ENCODE measurements at regions not wholly inside any gene's neighbourhood (a gene's known extent, or its start where the extent isn't known, plus 50 kb on each side); places are given as distances from the start of the nearest gene placed in this dataset.

- Histone ChIP-seq H3K27ac (no peak overlapping the region), H3K4me3 (no peak overlapping the region), H3K9me3 (peaks cover 0 to 5% (median 0%) of the 10 kb centered on the region in 11 donors), H3K36me3 (no peaks in the 10 kb centered on the region), H3K4me1 (no peaks in the 10 kb centered on the region), H3K27me3 (no peaks in the 10 kb centered on the region)
- ATAC-seq (no peak), DNase-seq (no peak)
- intact Hi-C loops (cut with DNase I): no loop called here
- 70 to 71% methylated on average over 3 of the region's 3 CpGs for WGBS, 2 donors
- no peak for TF ChIP-seq CTCF (IDR thresholded peaks at IDR 0.05)
Observed at GRCh38 chr2:126446106-126446695, 209.8 kb upstream of the GYPC start.

DNA sequence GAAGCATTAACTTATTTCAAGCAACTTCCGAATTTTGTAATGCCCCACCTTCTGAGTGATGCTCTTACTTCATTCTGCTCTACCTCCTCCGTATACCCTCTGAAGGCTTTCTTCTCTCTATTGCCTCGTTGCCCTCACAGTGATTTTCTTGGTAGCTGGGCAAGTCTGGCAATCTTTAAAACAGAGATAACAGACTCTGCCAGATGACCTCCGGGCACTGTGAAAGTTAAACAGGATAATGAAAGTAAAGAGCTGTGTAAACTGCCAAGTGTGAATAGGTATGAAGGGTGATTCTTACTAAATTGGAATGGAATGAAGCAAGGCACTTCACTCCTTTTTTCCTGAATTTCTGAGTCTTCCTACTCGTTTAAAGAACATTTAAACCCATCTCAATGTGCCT, 207.3 kb upstream of the GYPC start:
- Histone ChIP-seq H3K4me1 (no peaks in the 10 kb centered on the region), H3K27ac (no peak overlapping the region), H3K36me3 (no peaks in the 10 kb centered on the region), H3K27me3 (no peaks in the 10 kb centered on the region), H3K9me3 (peaks cover 0 to 11% (median 0%) of the 10 kb centered on the region in 11 donors), H3K4me3 (no peak overlapping the region)
- intact Hi-C loops (cut with DNase I): no loop called here
- DNase-seq: no peak
- WGBS, 2 donors: 38 to 46% methylated on average over 5 of the region's 5 CpGs
- ATAC-seq: no peak
- TF ChIP-seq CTCF (IDR thresholded peaks at IDR 0.05): no peak

DNA sequence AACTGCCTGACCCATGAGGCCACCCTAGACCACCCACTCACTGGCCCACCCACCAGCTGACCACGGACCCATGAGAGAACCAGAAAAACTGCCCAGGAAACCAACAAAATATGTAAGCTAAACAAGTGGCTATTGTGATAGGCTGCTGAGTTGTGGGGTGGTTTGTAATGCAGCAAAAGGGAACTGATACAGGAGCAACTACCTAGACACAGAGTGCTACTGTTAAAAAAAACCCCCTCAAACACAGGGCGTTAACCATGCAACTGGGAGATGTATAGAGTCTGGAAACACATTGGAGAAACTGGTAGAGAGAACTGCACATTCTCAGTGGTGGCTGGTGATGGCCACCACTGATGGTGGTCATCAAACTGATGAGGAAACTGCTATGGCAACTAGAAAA, 206.3 kb upstream of the GYPC start:
- ATAC-seq (no peak), DNase-seq (no peak)
- Histone ChIP-seq H3K4me3 (no peak overlapping the region), H3K27me3 (no peaks in the 10 kb centered on the region), H3K36me3 (no peaks in the 10 kb centered on the region), H3K9me3 (peaks cover 0 to 11% (median 0%) of the 10 kb centered on the region in 11 donors), H3K4me1 (no peaks in the 10 kb centered on the region), H3K27ac (no peak overlapping the region)
- WGBS, 2 donors: 79 to 86% methylated on average over 2 of the region's 2 CpGs
- no peak for TF ChIP-seq CTCF (IDR thresholded peaks at IDR 0.05)
- intact Hi-C loops (cut with DNase I): no loop called here

DNA sequence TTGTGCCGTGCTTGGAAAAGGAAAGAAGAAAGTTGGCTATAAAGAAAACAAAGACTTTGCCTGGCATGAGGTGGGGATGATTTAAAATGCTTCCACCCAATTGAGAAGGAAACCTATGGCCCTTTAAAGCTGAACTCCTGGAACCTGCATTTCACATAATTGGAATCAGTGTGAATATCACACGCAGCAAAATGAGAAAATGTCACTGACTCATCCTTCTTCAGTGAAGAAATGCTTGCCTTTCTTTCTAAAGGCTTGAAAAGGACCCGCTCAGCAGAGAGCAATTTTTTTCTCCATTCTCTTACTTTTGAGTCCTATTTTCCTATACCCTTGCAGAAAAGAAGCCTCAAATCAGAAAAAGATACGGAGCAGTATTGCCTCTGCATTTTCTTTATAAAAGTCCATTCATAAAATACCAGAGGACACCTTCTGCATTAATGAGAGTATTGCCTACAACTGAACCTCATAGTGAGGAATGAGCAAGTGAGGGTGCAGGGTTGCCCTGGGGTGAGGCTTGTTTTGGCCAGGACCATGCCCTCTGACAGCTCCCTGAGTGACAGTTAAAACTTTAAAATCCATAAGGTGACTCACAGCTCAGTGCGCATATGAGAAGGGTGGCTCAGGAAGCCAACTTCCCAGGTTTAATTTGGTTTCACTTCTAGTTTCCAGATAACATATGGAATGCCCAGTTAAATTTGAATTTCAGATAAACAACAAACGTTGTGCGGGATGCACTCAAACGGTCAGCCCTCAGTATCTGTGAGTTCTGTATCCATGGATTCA, 191.9 kb upstream of the GYPC start:
- Histone ChIP-seq H3K27me3 (no peaks in the 10 kb centered on the region), H3K9me3 (no peaks in the 10 kb centered on the region), H3K27ac (no peak overlapping the region), H3K4me3 (no peak overlapping the region), H3K4me1 (no peaks in the 10 kb centered on the region), H3K36me3 (peaks cover 0 to 3% (median 0%) of the 10 kb centered on the region in 9 donors)
- TF ChIP-seq CTCF (IDR thresholded peaks at IDR 0.05): no peak
- DNase-seq (no peak), ATAC-seq (no peak)
- 83 to 85% methylated on average over 8 of the region's 8 CpGs for WGBS, 2 donors
- intact Hi-C loops (cut with DNase I): no loop called here
